A673 (cell line): ENCODE measurements at regions not wholly inside any gene's neighbourhood (a gene's known extent, or its start where the extent isn't known, plus 50 kb on each side); places are given as distances from the start of the nearest gene placed in this dataset.

Experiments used
- BruUV-seq: library from RNA; stranded (reverse); fragments of 400-500 nt; replicated peaks from 2 replicates; lab custom pipeline; 2021; lab: Mats Ljungman, UMichigan
- CTCF ChIA-PET: fragments of 300-600 bp; sonication (Branson Sonifier 250); formaldehyde crosslinking; loops from one replicate; lab custom pipeline; 2022; ENCODE audit warnings: antibody characterized with exemption; lab: Charles Lee
- POLR2A ChIA-PET: fragments of 300-600 bp; sonication (Branson Sonifier 250); formaldehyde crosslinking; loops from one replicate; lab custom pipeline; 2022; ENCODE audit warnings: antibody characterized with exemption; ENCODE audit not compliant: low non-redundant PET; lab: Charles Lee
- DNase-seq: peaks from one replicate; pipeline ENCODE4 v3.0.0-alpha.2; 2015; ENCODE audit warnings: low spot score
- H3K27ac ChIP-seq: fragments of 200-600 bp; sonication (generic); 2 replicates; pipeline ENCODE4 v1.5.1; 2016; ENCODE audit warnings: mixed run types, low read depth, mild to moderate bottlenecking, mixed read lengths, antibody characterized with exemption, low read length; ENCODE audit not compliant: poor library complexity, severe bottlenecking
- H3K27me3 ChIP-seq: fragments of 200-600 bp; sonication (generic); replicated peaks from 2 replicates; pipeline ENCODE4 v1.6.1; 2017; ENCODE audit warnings: mixed run types, low read depth, mild to moderate bottlenecking, mixed read lengths, antibody characterized with exemption, low read length; ENCODE audit not compliant: insufficient read depth, poor library complexity
- H3K36me3 ChIP-seq: fragments of 200-600 bp; sonication (generic); 2 replicates; pipeline ENCODE4 v1.6.1; 2016; ENCODE audit warnings: mixed run types, mild to moderate bottlenecking, mixed read lengths, antibody characterized with exemption, low read length; ENCODE audit not compliant: insufficient read depth, poor library complexity, severe bottlenecking
- H3K4me1 ChIP-seq: fragments of 200-600 bp; sonication (generic); 2 replicates; pipeline ENCODE4 v1.6.1; 2017; ENCODE audit warnings: mixed run types, mild to moderate bottlenecking, mixed read lengths, antibody characterized with exemption, low read length; ENCODE audit not compliant: insufficient read depth, poor library complexity, severe bottlenecking
- H3K4me3 ChIP-seq: fragments of 200-600 bp; sonication (generic); 2 replicates; pipeline ENCODE4 v1.5.1; 2016; ENCODE audit warnings: low read depth, mixed run types, mild to moderate bottlenecking, mixed read lengths, low read length; ENCODE audit not compliant: poor library complexity, severe bottlenecking
- H3K9me3 ChIP-seq: fragments of 200-600 bp; sonication (generic); 2 replicates; pipeline ENCODE4 v1.6.1; 2016; ENCODE audit warnings: mixed run types, low read depth, mild to moderate bottlenecking, mixed read lengths, antibody characterized with exemption, low read length; ENCODE audit not compliant: poor library complexity, severe bottlenecking
- EZH2 ChIP-seq: fragments of 200-600 bp; sonication (generic); IDR thresholded peaks from 2 replicates; pipeline ENCODE4 v1.6.1; 2017; ENCODE audit warnings: borderline replicate concordance, low read depth, mild to moderate bottlenecking, mixed read lengths, antibody characterized with exemption, low read length; ENCODE audit not compliant: poor library complexity, severe bottlenecking
- intact Hi-C: fragments of 100-400 bp; cut with micrococcal nuclease; formaldehyde crosslinking; loops from one replicate; pipeline ENCODE4 v1.10.0; 2022; ENCODE audit not compliant: unreplicated experiment
- TF ChIP-seq, protein P1 (sequence below): fragments of 300-800, 200-600 bp; sonication (generic); conservative IDR thresholded peaks from 2 replicates; pipeline ENCODE4 v1.5.1; 2017; ENCODE audit warnings: low read depth, mild to moderate bottlenecking, antibody characterized with exemption, low read length, moderate library complexity, mixed read lengths

DNA sequence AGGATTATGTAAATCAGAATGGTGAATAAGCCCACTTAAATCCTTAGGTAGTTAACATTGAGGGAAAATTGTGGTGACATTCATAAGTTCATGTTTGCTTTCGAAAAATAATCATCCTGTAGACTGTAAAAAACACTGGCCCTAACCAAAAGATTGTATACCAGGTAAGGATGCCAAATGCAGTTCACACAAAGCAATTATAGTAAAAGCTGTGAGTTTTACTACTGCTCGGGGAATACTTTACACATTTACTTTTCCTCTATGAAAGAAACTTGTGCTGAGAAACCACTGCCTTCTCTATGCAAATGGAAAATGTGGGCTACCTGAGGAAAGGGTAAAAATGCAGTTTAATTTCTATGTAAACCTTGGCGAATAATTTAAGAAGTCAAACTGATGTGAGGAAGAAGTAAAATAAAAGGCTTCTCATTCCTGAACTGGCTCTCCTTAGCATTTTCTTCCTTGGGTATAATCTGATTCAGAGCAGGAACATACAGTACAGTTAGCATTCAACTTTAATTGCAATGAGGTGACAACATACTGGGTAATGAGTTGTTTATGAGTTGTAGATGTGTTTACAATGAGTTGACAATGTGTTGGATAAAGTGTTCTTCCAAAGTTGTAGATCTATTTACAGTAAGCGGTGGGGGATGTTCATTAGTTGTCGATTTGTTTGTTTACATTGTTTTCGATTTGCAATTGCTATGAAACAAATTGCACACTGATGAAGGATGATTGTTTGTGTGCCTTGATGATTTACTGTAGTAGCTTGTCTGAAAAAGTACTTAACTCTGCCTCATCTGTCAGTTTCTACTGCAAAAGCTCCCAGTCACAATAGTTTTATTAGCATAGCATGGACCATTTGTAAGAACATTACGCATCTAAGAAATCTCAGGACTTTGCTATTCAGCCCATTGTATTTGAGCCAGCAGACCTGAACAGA lies 453.0 kb upstream of the DPH6 start:
- Histone ChIP-seq H3K36me3 (no peaks in the 10 kb centered on the region), H3K4me1 (no peaks in the 10 kb centered on the region), H3K27me3 (no peaks in the 10 kb centered on the region), H3K9me3 (no peaks in the 10 kb centered on the region), H3K4me3 (no peak overlapping the region), H3K27ac (no peak overlapping the region)
- POLR2A ChIA-PET: no interaction called here
- intact Hi-C loops: no loop called here
- CTCF ChIA-PET: no interaction called here
- no peak for TF ChIP-seq EZH2
- TF ChIP-seq, protein P1, sequence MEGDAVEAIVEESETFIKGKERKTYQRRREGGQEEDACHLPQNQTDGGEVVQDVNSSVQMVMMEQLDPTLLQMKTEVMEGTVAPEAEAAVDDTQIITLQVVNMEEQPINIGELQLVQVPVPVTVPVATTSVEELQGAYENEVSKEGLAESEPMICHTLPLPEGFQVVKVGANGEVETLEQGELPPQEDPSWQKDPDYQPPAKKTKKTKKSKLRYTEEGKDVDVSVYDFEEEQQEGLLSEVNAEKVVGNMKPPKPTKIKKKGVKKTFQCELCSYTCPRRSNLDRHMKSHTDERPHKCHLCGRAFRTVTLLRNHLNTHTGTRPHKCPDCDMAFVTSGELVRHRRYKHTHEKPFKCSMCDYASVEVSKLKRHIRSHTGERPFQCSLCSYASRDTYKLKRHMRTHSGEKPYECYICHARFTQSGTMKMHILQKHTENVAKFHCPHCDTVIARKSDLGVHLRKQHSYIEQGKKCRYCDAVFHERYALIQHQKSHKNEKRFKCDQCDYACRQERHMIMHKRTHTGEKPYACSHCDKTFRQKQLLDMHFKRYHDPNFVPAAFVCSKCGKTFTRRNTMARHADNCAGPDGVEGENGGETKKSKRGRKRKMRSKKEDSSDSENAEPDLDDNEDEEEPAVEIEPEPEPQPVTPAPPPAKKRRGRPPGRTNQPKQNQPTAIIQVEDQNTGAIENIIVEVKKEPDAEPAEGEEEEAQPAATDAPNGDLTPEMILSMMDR: no peak
- DNase-seq: no peak
- no TSS peak for BruUV-seq

DNA sequence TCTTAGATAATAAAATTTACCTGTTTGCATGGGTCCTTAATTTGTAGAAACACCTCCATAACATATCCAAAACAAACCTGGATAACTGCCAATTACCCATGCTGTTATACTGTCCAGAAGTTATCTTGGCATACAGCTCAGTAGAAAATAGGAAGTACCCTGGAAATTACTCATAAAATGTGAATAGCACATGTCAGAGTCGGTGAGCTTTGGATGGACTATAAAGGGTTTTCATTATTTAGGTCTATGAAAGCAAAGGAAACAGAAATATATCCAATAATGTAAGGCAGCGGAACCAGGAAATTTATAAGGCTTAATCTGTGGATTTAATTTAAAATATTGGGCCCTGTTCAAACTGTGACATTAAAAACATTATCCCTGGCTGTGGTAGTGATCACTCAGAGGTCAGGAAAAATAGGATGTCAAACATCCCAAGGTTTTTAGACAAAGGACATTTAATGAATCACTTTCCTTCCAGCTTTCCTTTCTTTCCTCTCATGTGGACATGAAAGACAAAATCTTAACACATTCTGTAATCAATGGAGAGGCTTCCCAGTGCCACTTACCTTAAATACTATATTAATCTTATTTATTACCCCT lies 459.0 kb upstream of the DPH6 start:
- DNase-seq: peak; percentile 15
- H3K9me3 ChIP-seq: peaks cover 14% of the 10 kb centered on the region
- intact Hi-C loops: no loop called here
- H3K27ac ChIP-seq: no peak overlapping the region
- no peak for TF ChIP-seq EZH2
- TF ChIP-seq, protein P1: no peak
- ChIA-PET CTCF (no interaction called here), POLR2A (no interaction called here)
- H3K27me3 ChIP-seq: no peaks in the 10 kb centered on the region
- H3K4me1 ChIP-seq: no peaks in the 10 kb centered on the region
- no TSS peak for BruUV-seq
- H3K36me3 ChIP-seq: no peaks in the 10 kb centered on the region
- H3K4me3 ChIP-seq: no peak overlapping the region

DNA sequence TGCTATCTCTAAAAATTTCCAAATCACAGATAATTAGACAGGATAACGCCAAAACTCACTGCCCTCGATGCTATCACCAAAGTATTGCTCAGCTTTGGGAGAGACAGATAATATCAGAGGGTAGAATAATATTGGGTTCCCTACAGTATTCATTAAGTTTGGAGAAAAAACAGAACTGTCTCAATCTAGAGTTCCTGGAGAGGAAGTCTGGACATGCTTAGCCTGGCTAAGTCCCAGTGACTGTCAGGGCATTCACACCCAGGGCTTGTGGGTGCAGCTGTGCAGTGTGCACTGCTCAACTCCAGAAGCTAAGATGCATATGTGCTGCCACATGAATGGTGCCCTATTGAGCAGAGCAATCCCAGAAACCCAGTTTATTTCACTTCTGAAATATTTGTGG lies 459.6 kb upstream of the DPH6 start:
- TF ChIP-seq EZH2: no peak
- TF ChIP-seq, protein P1: no peak
- Histone ChIP-seq H3K27ac (no peak overlapping the region), H3K4me3 (no peak overlapping the region), H3K4me1 (no peaks in the 10 kb centered on the region), H3K36me3 (no peaks in the 10 kb centered on the region), H3K27me3 (no peaks in the 10 kb centered on the region), H3K9me3 (peaks cover 14% of the 10 kb centered on the region)
- ChIA-PET CTCF (no interaction called here), POLR2A (no interaction called here)
- DNase-seq: no peak
- BruUV-seq: no TSS peak
- intact Hi-C loops: no loop called here
